ENCODE measurements at regions not wholly inside any gene's neighbourhood (a gene's known extent, or its start where the extent isn't known, plus 50 kb on each side); places are given as distances from the start of the nearest gene placed in this dataset.

GRCh38 chr18:11548916-11549551, 60.4 kb upstream of the SLC35G4 start:
- TF ChIP-seq CTCF (IDR thresholded peaks at IDR 0.05): no peak
- TF ChIP-seq POLR2A (IDR thresholded peaks at IDR 0.05): no peak
- TF ChIP-seq EP300 (IDR thresholded peaks at IDR 0.05): no peak

Data from ovary (tissue), 3 donors.